ENCODE measurements at regions not wholly inside any gene's neighbourhood (a gene's known extent, or its start where the extent isn't known, plus 50 kb on each side); places are given as distances from the start of the nearest gene placed in this dataset.

- TF ChIP-seq CTCF (IDR thresholded peaks at IDR 0.05; ENCODE audit: insufficient read depth, low read length, poor library complexity, severe bottlenecking) = no peak
- no peak for TF ChIP-seq EZH2phosphoT487 (conservative IDR thresholded peaks at IDR 0.05; ENCODE audit: low read length)
Observed at GRCh38 chr9:73689051-73689870, 537.6 kb downstream of the ANXA1 start.

Measured in SU-DHL-6 (cell line).